Panc1 (cell line): ENCODE measurements at regions not wholly inside any gene's neighbourhood (a gene's known extent, or its start where the extent isn't known, plus 50 kb on each side); places are given as distances from the start of the nearest gene placed in this dataset.
A peak's percentile ranks its signal among the peaks of the same experiment; 100 is the strongest.
"Not testable (repeated sequence)": the region's sequence is repeated elsewhere in the genome, so short reads cannot be mapped to it uniquely, and the experiment has no call there.

Experiments
- ATAC-seq: fragments of 200-7000 bp; cut with Tn5 transposase; 2 replicates; pipeline ENCODE4 v1.9.1; 2020; ENCODE audit warnings: mild to moderate bottlenecking, moderate library complexity
- BruUV-seq: library from RNA; stranded (reverse); fragments of 400-500 nt; replicated peaks from 2 replicates; lab custom pipeline; 2021; lab: Mats Ljungman, UMichigan
- CTCF ChIA-PET: fragments of 300-600 bp; sonication (Branson Sonifier 250); formaldehyde crosslinking; loops from one replicate; lab custom pipeline; 2022; ENCODE audit warnings: antibody characterized with exemption; lab: Charles Lee
- POLR2A ChIA-PET: fragments of 300-600 bp; sonication (Branson Sonifier 250); formaldehyde crosslinking; loops from one replicate; lab custom pipeline; 2022; ENCODE audit warnings: antibody characterized with exemption; lab: Charles Lee
- DNase-seq: peaks from one replicate; pipeline ENCODE4 v3.0.0-alpha.2; 2010; ENCODE audit warnings: low read depth, low spot score
- H3K27ac ChIP-seq: 2 replicates; pipeline ENCODE4 v1.5.1; 2011; ENCODE audit warnings: mild to moderate bottlenecking, low read length, inconsistent platforms
- H3K27me3 ChIP-seq: fragments of 200-500 bp; sonication (Bioruptor generic); 2 replicates; pipeline ENCODE4 v1.6.0; 2014; ENCODE audit warnings: low read length, inconsistent platforms; ENCODE audit not compliant: control insufficient read depth, insufficient read depth
- H3K36me3 ChIP-seq: fragments of 200-500 bp; sonication (Bioruptor generic); 2 replicates; pipeline ENCODE4 v1.5.1; 2014; ENCODE audit warnings: inconsistent platforms, mild to moderate bottlenecking, low read length, moderate library complexity; ENCODE audit not compliant: control insufficient read depth, insufficient read depth
- H3K4me1 ChIP-seq: 2 replicates; pipeline ENCODE4 v1.5.1; 2011; ENCODE audit warnings: inconsistent platforms, mild to moderate bottlenecking, low read length, moderate library complexity; ENCODE audit not compliant: control insufficient read depth, insufficient read depth
- H3K4me3 ChIP-seq, 2 experiments: 2 replicates each; pipeline ENCODE4 v1.5.1; 2011 to 2012; ENCODE audit warnings: low read depth in 2 of 2, low read length in 2 of 2, mild to moderate bottlenecking in 2 of 2, inconsistent platforms in 1 of 2, moderate library complexity in 1 of 2
- H3K9me3 ChIP-seq: fragments of 200-500 bp; sonication (Bioruptor generic); 2 replicates; pipeline ENCODE4 v1.5.1; 2014; ENCODE audit warnings: low read depth, mild to moderate bottlenecking, inconsistent platforms, low read length, moderate library complexity; ENCODE audit not compliant: control insufficient read depth, insufficient read depth
- POLR2AphosphoS5 ChIP-seq: IDR thresholded peaks from 2 replicates; pipeline ENCODE4 v1.6.1; 2012; ENCODE audit warnings: mild to moderate bottlenecking, low read depth, low read length, moderate library complexity
- REST ChIP-seq, 2 experiments: IDR thresholded peaks; 2 replicates each; pipeline ENCODE4 v1.6.1; 2011 to 2012; ENCODE audit warnings: low read depth in 2 of 2, control low read depth in 1 of 2, low read length in 1 of 2, mild to moderate bottlenecking in 1 of 2, moderate library complexity in 1 of 2; ENCODE audit not compliant: insufficient read depth in 1 of 2
- SIN3A ChIP-seq: IDR thresholded peaks from 2 replicates; pipeline ENCODE4 v1.6.1; 2012; ENCODE audit warnings: low read depth, mild to moderate bottlenecking, low read length, moderate library complexity, borderline replicate concordance; ENCODE audit not compliant: insufficient read depth
- TCF7L2 ChIP-seq: IDR thresholded peaks from 2 replicates; pipeline ENCODE4 v1.6.1; 2011; ENCODE audit warnings: mild to moderate bottlenecking, low read depth, low read length, inconsistent platforms
- in situ Hi-C: cut with HindIII; loops from 2 replicates; pipeline ENCODE4 v1.10.0; 2016; ENCODE audit warnings: low sequenced_read_pairs, low pct_unique_long_range_greater_than_20kb
- intact Hi-C: fragments of 100-400 bp; cut with micrococcal nuclease; formaldehyde crosslinking; loops from one replicate; pipeline ENCODE4 v1.10.0; 2022; ENCODE audit not compliant: unreplicated experiment
- TF ChIP-seq, protein P1 (sequence below): fragments of 450-650 bp; IDR thresholded peaks from 2 replicates; pipeline ENCODE4 v1.5.1; 2017; ENCODE audit warnings: mild to moderate bottlenecking

GRCh38 chr3:160053048-160053391, 64.4 kb downstream of the IL12A start:
- DNase-seq (no peak), ATAC-seq (peak; percentile 22; the same call in 1 of the 2 replicates)
- CTCF ChIA-PET = interaction anchor here (0.7 kb wide), 1 partner anchor 82 kb away, joined by 3 read pairs; no protein-coding TSS in a partner anchor
- Histone ChIP-seq H3K9me3 (no peaks in the 10 kb centered on the region), H3K4me3 (peak overlapping the region; percentile 9 to 37; a peak in 3 of 4 replicates), H3K36me3 (no peaks in the 10 kb centered on the region), H3K4me1 (peaks cover 9% of the 10 kb centered on the region; the same call in 1 of the 2 replicates), H3K27ac (peak overlapping the region; percentile 12; the same call in 1 of the 2 replicates), H3K27me3 (no peaks in the 10 kb centered on the region)
- intact Hi-C loops = no loop called here
- POLR2A ChIA-PET = no interaction called here
- TF ChIP-seq REST (IDR thresholded peaks at IDR 0.05; ENCODE audit: insufficient read depth in 1 of 2, low read depth in 2 of 2, low read length in 1 of 2) (no peak), SIN3A (no peak), TCF7L2 (no peak), POLR2AphosphoS5 (no peak)
- TF ChIP-seq, protein P1, sequence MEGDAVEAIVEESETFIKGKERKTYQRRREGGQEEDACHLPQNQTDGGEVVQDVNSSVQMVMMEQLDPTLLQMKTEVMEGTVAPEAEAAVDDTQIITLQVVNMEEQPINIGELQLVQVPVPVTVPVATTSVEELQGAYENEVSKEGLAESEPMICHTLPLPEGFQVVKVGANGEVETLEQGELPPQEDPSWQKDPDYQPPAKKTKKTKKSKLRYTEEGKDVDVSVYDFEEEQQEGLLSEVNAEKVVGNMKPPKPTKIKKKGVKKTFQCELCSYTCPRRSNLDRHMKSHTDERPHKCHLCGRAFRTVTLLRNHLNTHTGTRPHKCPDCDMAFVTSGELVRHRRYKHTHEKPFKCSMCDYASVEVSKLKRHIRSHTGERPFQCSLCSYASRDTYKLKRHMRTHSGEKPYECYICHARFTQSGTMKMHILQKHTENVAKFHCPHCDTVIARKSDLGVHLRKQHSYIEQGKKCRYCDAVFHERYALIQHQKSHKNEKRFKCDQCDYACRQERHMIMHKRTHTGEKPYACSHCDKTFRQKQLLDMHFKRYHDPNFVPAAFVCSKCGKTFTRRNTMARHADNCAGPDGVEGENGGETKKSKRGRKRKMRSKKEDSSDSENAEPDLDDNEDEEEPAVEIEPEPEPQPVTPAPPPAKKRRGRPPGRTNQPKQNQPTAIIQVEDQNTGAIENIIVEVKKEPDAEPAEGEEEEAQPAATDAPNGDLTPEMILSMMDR = no peak
- in situ Hi-C loops = no loop called here
- no TSS peak for BruUV-seq

- BruUV-seq = not testable (repeated sequence)
Measured at GRCh38 chr3:160054862-160055261, 66.2 kb downstream of the IL12A start.

GRCh38 chr3:160055659-160056058, 67.0 kb downstream of the IL12A start:
- CTCF ChIA-PET = no interaction called here
- in situ Hi-C loops = no loop called here
- H3K36me3 ChIP-seq = no peaks in the 10 kb centered on the region
- no peak for ATAC-seq
- TF ChIP-seq REST (IDR thresholded peaks at IDR 0.05; ENCODE audit: insufficient read depth in 1 of 2, low read depth in 2 of 2, low read length in 1 of 2) = no peak
- TF ChIP-seq SIN3A = no peak
- TF ChIP-seq POLR2AphosphoS5 = no peak
- TF ChIP-seq TCF7L2 = no peak
- TF ChIP-seq, protein P1 = no peak
- no peaks in the 10 kb centered on the region for H3K9me3 ChIP-seq
- POLR2A ChIA-PET = no interaction called here
- DNase-seq = no peak
- BruUV-seq = no TSS peak
- peaks cover 9% of the 10 kb centered on the region; the same call in 1 of the 2 replicates for H3K4me1 ChIP-seq
- no peak overlapping the region for H3K27ac ChIP-seq
- intact Hi-C loops = no loop called here
- no peak overlapping the region for H3K4me3 ChIP-seq
- no peaks in the 10 kb centered on the region for H3K27me3 ChIP-seq

More at GRCh38 chr3:160054862-160055261, 66.2 kb downstream of the IL12A start:
- in situ Hi-C loops, H3K36me3 ChIP-seq, H3K27ac ChIP-seq, H3K27me3 ChIP-seq, intact Hi-C loops, DNase-seq, H3K4me1 ChIP-seq, H3K4me3 ChIP-seq, CTCF ChIA-PET, ATAC-seq, POLR2A ChIA-PET, H3K9me3 ChIP-seq: not testable (repeated sequence)
